HCT116 (cell line): ENCODE measurements at regions not wholly inside any gene's neighbourhood (a gene's known extent, or its start where the extent isn't known, plus 50 kb on each side); places are given as distances from the start of the nearest gene placed in this dataset.

Source experiments
- EZH2 ChIP-seq: fragments of 200-600 bp; sonication (generic); IDR thresholded peaks from 2 replicates; pipeline ENCODE4 v1.6.1; 2017; ENCODE audit warnings: antibody characterized with exemption, mixed run types
- FOSL1 ChIP-seq: IDR thresholded peaks from 2 replicates; pipeline ENCODE4 v1.6.1; 2012; ENCODE audit warnings: low read depth
- JUND ChIP-seq: IDR thresholded peaks from 2 replicates; pipeline ENCODE4 v1.6.1; 2012
- POLR2A ChIP-seq: IDR thresholded peaks from 2 replicates; pipeline ENCODE4 v1.7.0; 2011; ENCODE audit warnings: borderline replicate concordance; ENCODE audit not compliant: insufficient read depth, insufficient read length; ENCODE audit errors: extremely low read depth
- POLR2AphosphoS5 ChIP-seq: IDR thresholded peaks from 2 replicates; pipeline ENCODE4 v1.6.1; 2011; ENCODE audit warnings: mild to moderate bottlenecking, low read depth, low read length, moderate library complexity
- SRF ChIP-seq: IDR thresholded peaks from 2 replicates; pipeline ENCODE4 v1.6.1; 2012; ENCODE audit warnings: low read depth
- TCF7L2 ChIP-seq: IDR thresholded peaks from 2 replicates; pipeline ENCODE4 v1.7.0; 2011; ENCODE audit warnings: borderline replicate concordance, inconsistent platforms; ENCODE audit not compliant: insufficient read depth, insufficient read length; ENCODE audit errors: extremely low read depth
- YY1 ChIP-seq: IDR thresholded peaks from 2 replicates; pipeline ENCODE4 v1.6.1; 2011; ENCODE audit warnings: low read length, low read depth, moderate library complexity, mild to moderate bottlenecking; ENCODE audit not compliant: insufficient replicate concordance; ENCODE audit errors: extremely low read depth
- ZNF274 ChIP-seq: fragments of 200-500 bp; sonication (Bioruptor generic); IDR thresholded peaks from 2 replicates; pipeline ENCODE4 v1.6.1; 2014; ENCODE audit warnings: mild to moderate bottlenecking, low read depth, low read length, inconsistent platforms
- TF ChIP-seq, protein P1 (sequence below), 3 experiments: fragments of 200-600 bp in 1 of 3; sonication (generic) in 1 of 3; IDR thresholded peaks in 2 of 3; conservative IDR thresholded peaks in 1 of 3; 2 replicates each; pipeline ENCODE4 v1.5.1; 2012 to 2017; ENCODE audit warnings: low read depth in 2 of 3, low read length in 2 of 3, antibody characterized with exemption in 1 of 3, borderline replicate concordance in 1 of 3, control low read depth in 1 of 3, mild to moderate bottlenecking in 1 of 3, mixed read lengths in 1 of 3, mixed run types in 1 of 3, moderate library complexity in 1 of 3; ENCODE audit not compliant: insufficient read depth in 1 of 3
- TF ChIP-seq, protein P2 (sequence below): IDR thresholded peaks from 2 replicates; pipeline ENCODE4 v1.6.1; 2012
- TF ChIP-seq, protein P3 (sequence below): IDR thresholded peaks from 2 replicates; pipeline ENCODE4 v1.6.1; 2012

DNA sequence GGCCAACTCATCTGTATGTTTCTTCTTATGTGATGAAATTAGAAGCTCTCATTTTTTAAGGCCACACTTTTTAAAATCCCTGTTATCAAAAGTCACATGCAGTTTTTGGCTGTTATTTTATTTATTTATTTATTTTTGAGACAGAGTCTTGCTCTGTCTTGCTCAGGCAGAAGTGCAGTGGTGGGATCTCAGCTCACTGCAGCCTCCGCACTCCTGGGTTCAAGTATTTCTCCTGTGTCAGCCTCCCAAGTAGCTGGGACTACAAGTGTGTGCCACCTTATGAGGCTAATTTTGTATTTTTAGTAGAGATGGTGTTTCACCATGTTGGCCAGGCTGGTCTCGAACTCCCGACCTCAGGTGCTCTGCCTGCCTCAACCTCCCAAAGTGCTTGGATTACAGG, 1434.5 kb downstream of the LRFN5 start:
- TF ChIP-seq, protein P1, sequence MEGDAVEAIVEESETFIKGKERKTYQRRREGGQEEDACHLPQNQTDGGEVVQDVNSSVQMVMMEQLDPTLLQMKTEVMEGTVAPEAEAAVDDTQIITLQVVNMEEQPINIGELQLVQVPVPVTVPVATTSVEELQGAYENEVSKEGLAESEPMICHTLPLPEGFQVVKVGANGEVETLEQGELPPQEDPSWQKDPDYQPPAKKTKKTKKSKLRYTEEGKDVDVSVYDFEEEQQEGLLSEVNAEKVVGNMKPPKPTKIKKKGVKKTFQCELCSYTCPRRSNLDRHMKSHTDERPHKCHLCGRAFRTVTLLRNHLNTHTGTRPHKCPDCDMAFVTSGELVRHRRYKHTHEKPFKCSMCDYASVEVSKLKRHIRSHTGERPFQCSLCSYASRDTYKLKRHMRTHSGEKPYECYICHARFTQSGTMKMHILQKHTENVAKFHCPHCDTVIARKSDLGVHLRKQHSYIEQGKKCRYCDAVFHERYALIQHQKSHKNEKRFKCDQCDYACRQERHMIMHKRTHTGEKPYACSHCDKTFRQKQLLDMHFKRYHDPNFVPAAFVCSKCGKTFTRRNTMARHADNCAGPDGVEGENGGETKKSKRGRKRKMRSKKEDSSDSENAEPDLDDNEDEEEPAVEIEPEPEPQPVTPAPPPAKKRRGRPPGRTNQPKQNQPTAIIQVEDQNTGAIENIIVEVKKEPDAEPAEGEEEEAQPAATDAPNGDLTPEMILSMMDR (IDR thresholded peaks at IDR 0.05 in 2 of 3, conservative IDR thresholded peaks at IDR 0.05 in 1 of 3; ENCODE audit: borderline replicate concordance in 1 of 3, insufficient read depth in 1 of 3, low read depth in 2 of 3, low read length in 2 of 3): no peak
- TF ChIP-seq POLR2AphosphoS5 (no peak), SRF (no peak), YY1 (no peak), POLR2A (no peak), TCF7L2 (no peak), FOSL1 (no peak), ZNF274 (no peak), JUND (no peak), EZH2 (no peak)
- TF ChIP-seq, protein P2, sequence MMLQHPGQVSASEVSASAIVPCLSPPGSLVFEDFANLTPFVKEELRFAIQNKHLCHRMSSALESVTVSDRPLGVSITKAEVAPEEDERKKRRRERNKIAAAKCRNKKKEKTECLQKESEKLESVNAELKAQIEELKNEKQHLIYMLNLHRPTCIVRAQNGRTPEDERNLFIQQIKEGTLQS: no peak
- TF ChIP-seq, protein P3, sequence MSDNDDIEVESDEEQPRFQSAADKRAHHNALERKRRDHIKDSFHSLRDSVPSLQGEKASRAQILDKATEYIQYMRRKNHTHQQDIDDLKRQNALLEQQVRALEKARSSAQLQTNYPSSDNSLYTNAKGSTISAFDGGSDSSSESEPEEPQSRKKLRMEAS: no peak
